Kidney (tissue), 13 donors: ENCODE measurements at regions not wholly inside any gene's neighbourhood (a gene's known extent, or its start where the extent isn't known, plus 50 kb on each side); places are given as distances from the start of the nearest gene placed in this dataset.
"Not testable (repeated sequence)": the region's sequence is repeated elsewhere in the genome, so short reads cannot be mapped to it uniquely, and the experiment has no call there.

Experiments
- DNase-seq, 5 donors: peaks; one replicate each; pipeline ENCODE4 v3.0.0-alpha.2; 2013 to 2020
- FAIRE-seq: peaks from 2 replicates; lab custom pipeline; 2012; peaks lifted over from hg19 to GRCh38; lab: Jason Lieb, UNC
- H3K27ac ChIP-seq, 2 donors: one replicate each; pipeline ENCODE4 v1.7.0; 2013; ENCODE audit warnings: low read depth in 2 of 2, low read length in 2 of 2, inconsistent platforms in 1 of 2
- H3K27me3 ChIP-seq: one replicate; pipeline ENCODE4 v1.7.1; 2013; ENCODE audit warnings: low read length, inconsistent platforms; ENCODE audit not compliant: control insufficient read depth, insufficient read depth
- H3K36me3 ChIP-seq, 3 donors: one replicate each; pipeline versions ENCODE4 v1.7.0 to v1.7.1; 2013; ENCODE audit warnings: low read length in 3 of 3, control low read depth in 1 of 3, inconsistent platforms in 1 of 3; ENCODE audit not compliant: insufficient read depth in 3 of 3, control insufficient read depth in 2 of 3
- H3K4me1 ChIP-seq, 3 donors: one replicate each; pipeline versions ENCODE4 v1.7.0 to v1.7.1; 2013; ENCODE audit warnings: low read length in 3 of 3, inconsistent platforms in 1 of 3, low read depth in 1 of 3; ENCODE audit not compliant: control insufficient read depth in 2 of 3, insufficient read depth in 2 of 3
- H3K4me3 ChIP-seq, 3 donors: one replicate each; pipeline versions ENCODE4 v1.7.0 to v1.8.1; 2013; ENCODE audit warnings: low read length in 3 of 3, control low read depth in 1 of 3, inconsistent platforms in 1 of 3
- H3K9ac ChIP-seq, 3 donors: one replicate each; pipeline versions ENCODE4 v1.7.0 to v1.7.1; 2013; ENCODE audit warnings: low read length in 3 of 3, control low read depth in 1 of 3, inconsistent platforms in 1 of 3
- H3K9me3 ChIP-seq, 3 donors: one replicate each; pipeline versions ENCODE4 v1.7.0 to v1.7.1; 2013; ENCODE audit warnings: low read length in 3 of 3, control low read depth in 1 of 3, inconsistent platforms in 1 of 3; ENCODE audit not compliant: control insufficient read depth in 2 of 3, insufficient read depth in 1 of 3
- intact Hi-C: fragments of 100-400 bp; cut with DNase I; formaldehyde crosslinking; loops from one replicate; pipeline ENCODE4 v1.11.1; 2022
- TF ChIP-seq, protein P1 (sequence below): IDR thresholded peaks from 3 replicates; pipeline ENCODE4 v1.5.1; 2012; ENCODE audit warnings: mild to moderate bottlenecking, moderate library complexity, borderline replicate concordance; ENCODE audit not compliant: insufficient read depth; ENCODE audit errors: extremely low read depth
- donor health status: control.
- donor health status: control.
- donor health status: control.
- donor health status: control.
- donor health status: control.
- donor health status: DM: yes; HTN: yes; CAD: no.
- donor health status: Normal renal cell carcinoma (clear cell type).

GRCh38 chr21:22192766-22193165 is 1194.6 kb downstream of the NCAM2 start:
- H3K4me1 ChIP-seq, result no peaks in the 10 kb centered on the region
- TF ChIP-seq, protein P1, sequence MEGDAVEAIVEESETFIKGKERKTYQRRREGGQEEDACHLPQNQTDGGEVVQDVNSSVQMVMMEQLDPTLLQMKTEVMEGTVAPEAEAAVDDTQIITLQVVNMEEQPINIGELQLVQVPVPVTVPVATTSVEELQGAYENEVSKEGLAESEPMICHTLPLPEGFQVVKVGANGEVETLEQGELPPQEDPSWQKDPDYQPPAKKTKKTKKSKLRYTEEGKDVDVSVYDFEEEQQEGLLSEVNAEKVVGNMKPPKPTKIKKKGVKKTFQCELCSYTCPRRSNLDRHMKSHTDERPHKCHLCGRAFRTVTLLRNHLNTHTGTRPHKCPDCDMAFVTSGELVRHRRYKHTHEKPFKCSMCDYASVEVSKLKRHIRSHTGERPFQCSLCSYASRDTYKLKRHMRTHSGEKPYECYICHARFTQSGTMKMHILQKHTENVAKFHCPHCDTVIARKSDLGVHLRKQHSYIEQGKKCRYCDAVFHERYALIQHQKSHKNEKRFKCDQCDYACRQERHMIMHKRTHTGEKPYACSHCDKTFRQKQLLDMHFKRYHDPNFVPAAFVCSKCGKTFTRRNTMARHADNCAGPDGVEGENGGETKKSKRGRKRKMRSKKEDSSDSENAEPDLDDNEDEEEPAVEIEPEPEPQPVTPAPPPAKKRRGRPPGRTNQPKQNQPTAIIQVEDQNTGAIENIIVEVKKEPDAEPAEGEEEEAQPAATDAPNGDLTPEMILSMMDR, result no peak
- H3K36me3 ChIP-seq, result no peaks in the 10 kb centered on the region
- FAIRE-seq (no peak), DNase-seq (no peak)
- no peaks in the 10 kb centered on the region for H3K9me3 ChIP-seq
- intact Hi-C loops, result no loop called here
- H3K27ac ChIP-seq, result no peak overlapping the region
- H3K27me3 ChIP-seq, result no peaks in the 10 kb centered on the region
- H3K4me3 ChIP-seq, result no peak overlapping the region
- H3K9ac ChIP-seq, result no peak overlapping the region

DNA sequence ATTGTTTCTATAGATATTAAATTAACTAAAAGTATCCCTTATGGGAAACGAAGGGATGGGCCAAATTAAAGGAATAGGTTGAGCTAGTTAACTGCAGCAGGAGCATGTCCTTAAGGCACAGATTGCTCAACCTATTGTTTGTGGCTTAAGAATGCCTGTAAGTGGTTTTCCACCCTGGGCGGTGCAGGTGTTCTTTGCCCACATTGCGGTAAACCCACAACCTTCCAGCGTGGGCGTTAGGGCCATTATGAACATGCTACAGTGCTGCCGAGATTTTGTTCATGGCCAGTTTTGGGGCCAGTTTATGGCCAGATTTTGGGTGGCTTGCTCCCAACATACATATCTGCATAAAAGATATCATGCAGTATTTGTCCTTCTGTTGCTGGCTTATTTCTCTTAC is 1196.8 kb downstream of the NCAM2 start:
- H3K36me3 ChIP-seq, intact Hi-C loops, H3K27me3 ChIP-seq, H3K4me3 ChIP-seq, FAIRE-seq, H3K27ac ChIP-seq, DNase-seq, H3K4me1 ChIP-seq, H3K9ac ChIP-seq, H3K9me3 ChIP-seq: not testable (repeated sequence)

GRCh38 chr21:22200378-22201092 is 1202.3 kb downstream of the NCAM2 start:
- DNase-seq, result no peak
- no peaks in the 10 kb centered on the region for H3K4me1 ChIP-seq
- H3K36me3 ChIP-seq, result no peaks in the 10 kb centered on the region
- no peak overlapping the region for H3K27ac ChIP-seq
- TF ChIP-seq, protein P1, result no peak
- intact Hi-C loops, result no loop called here
- no peak overlapping the region for H3K4me3 ChIP-seq
- FAIRE-seq, result no peak
- no peak overlapping the region for H3K9ac ChIP-seq
- H3K27me3 ChIP-seq, result no peaks in the 10 kb centered on the region
- no peaks in the 10 kb centered on the region for H3K9me3 ChIP-seq

DNA sequence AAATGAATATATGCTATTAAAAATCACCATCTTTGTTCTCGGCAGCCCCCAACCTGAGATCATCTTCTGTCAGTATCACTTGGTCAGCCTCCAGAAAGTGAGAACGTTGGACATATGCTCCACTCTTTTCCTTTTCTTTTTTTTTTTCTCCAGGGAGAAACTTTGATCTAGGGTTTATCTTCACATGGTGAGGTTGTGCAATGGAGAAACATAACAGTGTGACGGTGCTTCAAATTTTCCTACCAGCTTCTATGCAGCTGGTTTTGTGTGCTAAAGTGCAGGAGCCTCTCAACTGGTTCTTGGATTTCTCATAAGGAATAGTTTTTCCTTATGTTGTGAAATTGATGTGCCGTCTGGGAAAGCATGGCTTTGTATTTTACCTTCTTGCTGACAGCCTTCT is 1202.9 kb downstream of the NCAM2 start:
- FAIRE-seq, result no peak
- H3K36me3 ChIP-seq, result no peaks in the 10 kb centered on the region
- TF ChIP-seq, protein P1, result no peak

More for the DNA sequence above, 1202.9 kb downstream of the NCAM2 start:
- intact Hi-C loops, result no loop called here
- Histone ChIP-seq H3K27me3 (no peaks in the 10 kb centered on the region), H3K4me1 (no peaks in the 10 kb centered on the region), H3K9ac (no peak overlapping the region), H3K4me3 (no peak overlapping the region), H3K9me3 (no peaks in the 10 kb centered on the region), H3K27ac (no peak overlapping the region)
- DNase-seq, result no peak
